ENCODE measurements at regions not wholly inside any gene's neighbourhood (a gene's known extent, or its start where the extent isn't known, plus 50 kb on each side); places are given as distances from the start of the nearest gene placed in this dataset.

DNA sequence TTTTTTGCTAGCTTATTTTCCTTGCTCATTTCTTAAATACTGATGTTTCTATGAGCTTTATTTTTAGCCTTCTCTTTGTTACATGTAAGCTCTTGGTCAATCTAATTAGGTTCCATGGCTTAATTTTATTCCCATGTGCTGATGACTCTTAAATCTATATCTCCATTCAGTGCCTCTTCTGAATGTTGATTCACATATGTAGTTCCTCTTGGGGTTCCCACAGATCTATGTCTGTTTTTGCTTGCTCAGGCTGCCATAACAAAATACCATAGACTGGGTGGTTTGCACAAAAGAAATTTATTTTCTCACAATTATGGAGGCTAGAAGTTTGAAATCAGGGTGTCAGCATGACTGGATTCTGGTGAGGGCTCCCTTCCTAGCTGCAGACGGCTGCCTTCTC lies 58.3 kb upstream of the PLA2G4A start:
- TF ChIP-seq POLR2AphosphoS5 (IDR thresholded peaks at IDR 0.05; ENCODE audit: insufficient read depth, low read depth, low read length) (no peak), EZH2 (IDR thresholded peaks at IDR 0.05; ENCODE audit: borderline replicate concordance, low read depth, low read length, severe bottlenecking) (no peak), POLR2A (IDR thresholded peaks at IDR 0.05; ENCODE audit: low read depth, low read length) (no peak), MAX (IDR thresholded peaks at IDR 0.05; ENCODE audit: insufficient read depth, insufficient read length) (no peak), FOS (IDR thresholded peaks at IDR 0.05; ENCODE audit: borderline replicate concordance, insufficient read depth, low read length) (no peak), JUN (IDR thresholded peaks at IDR 0.05; ENCODE audit: borderline replicate concordance, insufficient read depth, insufficient read length, low read depth) (no peak), MYC (IDR thresholded peaks at IDR 0.05; ENCODE audit: low read depth, low read length) (no peak), GATA2 (IDR thresholded peaks at IDR 0.05; ENCODE audit: insufficient read depth, insufficient read length, low read depth, low read length) (no peak)
- TF ChIP-seq, protein P1, sequence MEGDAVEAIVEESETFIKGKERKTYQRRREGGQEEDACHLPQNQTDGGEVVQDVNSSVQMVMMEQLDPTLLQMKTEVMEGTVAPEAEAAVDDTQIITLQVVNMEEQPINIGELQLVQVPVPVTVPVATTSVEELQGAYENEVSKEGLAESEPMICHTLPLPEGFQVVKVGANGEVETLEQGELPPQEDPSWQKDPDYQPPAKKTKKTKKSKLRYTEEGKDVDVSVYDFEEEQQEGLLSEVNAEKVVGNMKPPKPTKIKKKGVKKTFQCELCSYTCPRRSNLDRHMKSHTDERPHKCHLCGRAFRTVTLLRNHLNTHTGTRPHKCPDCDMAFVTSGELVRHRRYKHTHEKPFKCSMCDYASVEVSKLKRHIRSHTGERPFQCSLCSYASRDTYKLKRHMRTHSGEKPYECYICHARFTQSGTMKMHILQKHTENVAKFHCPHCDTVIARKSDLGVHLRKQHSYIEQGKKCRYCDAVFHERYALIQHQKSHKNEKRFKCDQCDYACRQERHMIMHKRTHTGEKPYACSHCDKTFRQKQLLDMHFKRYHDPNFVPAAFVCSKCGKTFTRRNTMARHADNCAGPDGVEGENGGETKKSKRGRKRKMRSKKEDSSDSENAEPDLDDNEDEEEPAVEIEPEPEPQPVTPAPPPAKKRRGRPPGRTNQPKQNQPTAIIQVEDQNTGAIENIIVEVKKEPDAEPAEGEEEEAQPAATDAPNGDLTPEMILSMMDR (IDR thresholded peaks at IDR 0.05; ENCODE audit: extremely low read depth in 1 of 2, insufficient read depth in 1 of 2, low read depth in 1 of 2, low read length in 2 of 2): no peak
- Histone ChIP-seq H3K9ac (replicated peaks; ENCODE audit: extremely low read depth, insufficient read depth, low read length) (no peak overlapping the region), H3K27me3 (ENCODE audit: control insufficient read depth in 2 of 2, insufficient read depth in 2 of 2, low read length in 2 of 2) (no peaks in the 10 kb centered on the region), H2AFZ (ENCODE audit: low read depth, low read length) (no peak overlapping the region), H3K4me3 (replicated peaks in 1 of 3; ENCODE audit: insufficient read depth in 1 of 3, low read depth in 1 of 3, low read length in 3 of 3) (no peak overlapping the region), H3K9me1 (replicated peaks; ENCODE audit: control insufficient read depth, extremely low read depth, insufficient read depth, low read length) (no peaks in the 10 kb centered on the region), H3K36me3 (ENCODE audit: control insufficient read depth in 2 of 2, extremely low read depth in 1 of 2, insufficient read depth in 2 of 2, low read length in 2 of 2) (no peaks in the 10 kb centered on the region), H3K79me2 (ENCODE audit: control insufficient read depth, insufficient read depth, low read length) (no peaks in the 10 kb centered on the region), H4K20me1 (replicated peaks; ENCODE audit: control insufficient read depth, extremely low read depth, insufficient read depth, low read length) (no peaks in the 10 kb centered on the region), H3K4me2 (ENCODE audit: insufficient read depth, low read length) (no peak overlapping the region), H3K4me1 (ENCODE audit: control insufficient read depth, extremely low read depth, insufficient read depth, low read length) (no peaks in the 10 kb centered on the region), H3K27ac (ENCODE audit: insufficient read depth, low read depth, low read length) (no peak overlapping the region), H3K9me3 (replicated peaks; ENCODE audit: control insufficient read depth, insufficient read depth, low read length) (no peaks in the 10 kb centered on the region)
- intact Hi-C loops (cut with micrococcal nuclease) (no loop called here), dilution Hi-C loops (cut with MboI; ENCODE audit: extremely low pct_ligation_motif_present, low sequenced_read_pairs) (no loop called here)
- no TSS peak for BruUV-seq (replicated peaks)
- no peak for FAIRE-seq
- ChIA-PET CTCF (interaction anchor here (1.6 kb wide), 1 partner anchor 9 kb away, joined by 4 read pairs; no protein-coding TSS in a partner anchor), POLR2A (no interaction called here)
- DNase-seq (ENCODE audit: low read depth, low spot score): no peak

All from endothelial cell of umbilical vein (primary cell).